Neural progenitor cell (in vitro differentiated cells): ENCODE measurements at regions not wholly inside any gene's neighbourhood (a gene's known extent, or its start where the extent isn't known, plus 50 kb on each side); places are given as distances from the start of the nearest gene placed in this dataset.

Source experiments
- EZH2 ChIP-seq: fragments of 200-600 bp; sonication (generic); IDR thresholded peaks from 2 replicates; pipeline ENCODE4 v1.6.1; 2017; ENCODE audit warnings: antibody characterized with exemption, mild to moderate bottlenecking, moderate library complexity
- TF ChIP-seq, protein P1 (sequence below): fragments of 200-600 bp; sonication (generic); IDR thresholded peaks from 2 replicates; pipeline ENCODE4 v1.5.1; 2017; ENCODE audit warnings: antibody characterized with exemption, mild to moderate bottlenecking

DNA sequence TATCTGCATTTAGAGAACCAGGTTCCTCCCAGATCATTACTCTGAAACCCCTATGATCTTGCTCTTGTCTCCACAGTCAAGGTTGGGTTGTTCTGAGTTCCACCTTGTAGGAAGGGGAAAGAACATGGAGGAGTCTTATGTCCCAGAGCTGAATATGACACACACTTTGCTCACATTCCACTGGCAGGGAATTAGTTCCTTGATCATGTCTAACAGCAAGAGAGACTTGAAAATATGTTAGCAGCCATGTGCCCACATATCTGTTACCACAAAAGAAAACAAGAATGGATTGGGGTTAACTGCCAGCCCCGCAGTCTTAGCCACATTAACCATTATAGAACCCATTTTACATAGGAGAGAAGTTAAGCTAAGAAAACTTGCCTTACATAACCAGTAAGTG is 71.1 kb upstream of the MDM1 start:
- TF ChIP-seq, protein P1, sequence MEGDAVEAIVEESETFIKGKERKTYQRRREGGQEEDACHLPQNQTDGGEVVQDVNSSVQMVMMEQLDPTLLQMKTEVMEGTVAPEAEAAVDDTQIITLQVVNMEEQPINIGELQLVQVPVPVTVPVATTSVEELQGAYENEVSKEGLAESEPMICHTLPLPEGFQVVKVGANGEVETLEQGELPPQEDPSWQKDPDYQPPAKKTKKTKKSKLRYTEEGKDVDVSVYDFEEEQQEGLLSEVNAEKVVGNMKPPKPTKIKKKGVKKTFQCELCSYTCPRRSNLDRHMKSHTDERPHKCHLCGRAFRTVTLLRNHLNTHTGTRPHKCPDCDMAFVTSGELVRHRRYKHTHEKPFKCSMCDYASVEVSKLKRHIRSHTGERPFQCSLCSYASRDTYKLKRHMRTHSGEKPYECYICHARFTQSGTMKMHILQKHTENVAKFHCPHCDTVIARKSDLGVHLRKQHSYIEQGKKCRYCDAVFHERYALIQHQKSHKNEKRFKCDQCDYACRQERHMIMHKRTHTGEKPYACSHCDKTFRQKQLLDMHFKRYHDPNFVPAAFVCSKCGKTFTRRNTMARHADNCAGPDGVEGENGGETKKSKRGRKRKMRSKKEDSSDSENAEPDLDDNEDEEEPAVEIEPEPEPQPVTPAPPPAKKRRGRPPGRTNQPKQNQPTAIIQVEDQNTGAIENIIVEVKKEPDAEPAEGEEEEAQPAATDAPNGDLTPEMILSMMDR, result no peak
- TF ChIP-seq EZH2, result no peak
